HPDE6-E6E7 (cell line): ENCODE measurements at regions not wholly inside any gene's neighbourhood (a gene's known extent, or its start where the extent isn't known, plus 50 kb on each side); places are given as distances from the start of the nearest gene placed in this dataset.

Experiments
- DNase-seq: peaks from one replicate; pipeline ENCODE4 v3.0.0; 2011; ENCODE audit warnings: missing footprints; ENCODE audit errors: extremely low spot score

GRCh38 chr9:69955536-69956355 lies 87.9 kb upstream of the MAMDC2 start:
- DNase-seq, result no peak

- no peak for DNase-seq
Observed at GRCh38 chr9:69961843-69962242, 81.8 kb upstream of the MAMDC2 start.

GRCh38 chr9:69963803-69964202 lies 79.8 kb upstream of the MAMDC2 start:
- DNase-seq, result no peak

GRCh38 chr9:69964446-69964845 lies 79.2 kb upstream of the MAMDC2 start:
- no peak for DNase-seq

GRCh38 chr9:69965416-69966145 lies 78.1 kb upstream of the MAMDC2 start:
- DNase-seq, result no peak

GRCh38 chr9:69967344-69967743 lies 76.3 kb upstream of the MAMDC2 start:
- DNase-seq, result no peak

GRCh38 chr9:69970001-69970533 lies 73.6 kb upstream of the MAMDC2 start:
- no peak for DNase-seq

GRCh38 chr9:69971643-69972449 lies 71.8 kb upstream of the MAMDC2 start:
- peak; percentile 55 for DNase-seq

- DNase-seq, result no peak
Observed at GRCh38 chr9:69975681-69976080, 68.0 kb upstream of the MAMDC2 start.

- DNase-seq, result peak; percentile 54
Observed at GRCh38 chr9:69976152-69976551, 67.5 kb upstream of the MAMDC2 start.

- DNase-seq, result no peak
Observed at GRCh38 chr9:69980041-69980440, 63.6 kb upstream of the MAMDC2 start.

- DNase-seq, result no peak
Observed at GRCh38 chr9:69980591-69980990, 63.1 kb upstream of the MAMDC2 start.

GRCh38 chr9:69981686-69982445 lies 61.8 kb upstream of the MAMDC2 start:
- peak; percentile 37 for DNase-seq

- no peak for DNase-seq
Observed at GRCh38 chr9:69984831-69985230, 58.8 kb upstream of the MAMDC2 start.

GRCh38 chr9:69985971-69986370 lies 57.7 kb upstream of the MAMDC2 start:
- no peak for DNase-seq

GRCh38 chr9:69986970-69987369 lies 56.7 kb upstream of the MAMDC2 start:
- no peak for DNase-seq

GRCh38 chr9:69987457-69987856 lies 56.2 kb upstream of the MAMDC2 start:
- no peak for DNase-seq

- DNase-seq, result no peak
Observed at GRCh38 chr9:69993110-69993509, 50.5 kb upstream of the MAMDC2 start.
